LNCAP (cell line): ENCODE measurements at regions not wholly inside any gene's neighbourhood (a gene's known extent, or its start where the extent isn't known, plus 50 kb on each side); places are given as distances from the start of the nearest gene placed in this dataset.

Source experiments
- CTCF ChIP-seq: fragments of 450-650 bp; IDR thresholded peaks from 2 replicates; pipeline ENCODE4 v1.5.1; 2017; ENCODE audit warnings: mild to moderate bottlenecking

- no peak for TF ChIP-seq CTCF
Measured at GRCh38 chr5:17690473-17690872, 56.2 kb downstream of the TAF11L14 start.

- no peak for TF ChIP-seq CTCF
Measured at GRCh38 chr5:17691762-17692161, 57.5 kb downstream of the TAF11L14 start.

GRCh38 chr5:17694371-17694770 lies 60.1 kb downstream of the TAF11L14 start:
- TF ChIP-seq CTCF: no peak

- TF ChIP-seq CTCF: no peak
Measured at GRCh38 chr5:17694914-17695313, 60.7 kb downstream of the TAF11L14 start.

GRCh38 chr5:17696627-17697026 lies 62.4 kb downstream of the TAF11L14 start:
- no peak for TF ChIP-seq CTCF

- TF ChIP-seq CTCF: no peak
Measured at GRCh38 chr5:17697671-17698070, 63.4 kb downstream of the TAF11L14 start.

GRCh38 chr5:17709011-17709710 lies 74.9 kb downstream of the TAF11L14 start:
- no peak for TF ChIP-seq CTCF

GRCh38 chr5:17713301-17713700 lies 79.0 kb downstream of the TAF11L14 start:
- no peak for TF ChIP-seq CTCF
